SK-N-SH treated with all-trans-retinoic acid at 6 μM for 48 hours (cell line): ENCODE measurements at regions not wholly inside any gene's neighbourhood (a gene's known extent, or its start where the extent isn't known, plus 50 kb on each side); places are given as distances from the start of the nearest gene placed in this dataset.

Experiments
- ATAC-seq: fragments of 200-7000 bp; cut with Tn5 transposase; 3 replicates; pipeline ENCODE4 v1.9.1; 2020; ENCODE audit warnings: mild to moderate bottlenecking, moderate library complexity
- ARNTL ChIP-seq: fragments of 450-650 bp; formaldehyde crosslinking; IDR thresholded peaks from 2 replicates; pipeline ENCODE4 v1.5.0; 2020; ENCODE audit warnings: low read depth, mild to moderate bottlenecking, moderate library complexity, borderline replicate concordance
- BACH2 ChIP-seq: fragments of 250-450 bp; sonication (Bioruptor Pico); IDR thresholded peaks from 2 replicates; pipeline ENCODE4 v1.9.0; 2021; ENCODE audit warnings: mild to moderate bottlenecking, borderline replicate concordance
- ESRRG ChIP-seq: fragments of 250-450 bp; sonication (Bioruptor Pico); IDR thresholded peaks from 2 replicates; pipeline ENCODE4 v1.6.1; 2021; ENCODE audit warnings: mild to moderate bottlenecking
- GLIS3 ChIP-seq: fragments of 250-450 bp; sonication (Bioruptor Pico); IDR thresholded peaks from 2 replicates; pipeline ENCODE4 v1.5.0; 2020; ENCODE audit warnings: mild to moderate bottlenecking, moderate library complexity
- ISL1 ChIP-seq: fragments of 250-450 bp; sonication (Bioruptor Pico); IDR thresholded peaks from 2 replicates; pipeline ENCODE4 v2.1.2; 2022; ENCODE audit warnings: mild to moderate bottlenecking, moderate library complexity
- PATZ1 ChIP-seq: fragments of 250-450 bp; sonication (Bioruptor Pico); IDR thresholded peaks from 2 replicates; pipeline ENCODE4 v1.8.0; 2020; ENCODE audit warnings: mild to moderate bottlenecking, moderate library complexity, borderline replicate concordance
- PPARA ChIP-seq: fragments of 250-450 bp; sonication (Bioruptor Pico); IDR thresholded peaks from 2 replicates; pipeline ENCODE4 v1.5.0; 2020; ENCODE audit warnings: mild to moderate bottlenecking, borderline replicate concordance
- RARB ChIP-seq: fragments of 250-450 bp; sonication (Bioruptor Pico); IDR thresholded peaks from 2 replicates; pipeline ENCODE4 v1.8.0; 2021; ENCODE audit warnings: mild to moderate bottlenecking, moderate library complexity
- SNAI2 ChIP-seq: fragments of 250-450 bp; sonication (Bioruptor Pico); IDR thresholded peaks from 2 replicates; pipeline ENCODE4 v1.5.0; 2020; ENCODE audit warnings: mild to moderate bottlenecking, moderate library complexity
- TCF4 ChIP-seq: fragments of 250-450 bp; sonication (Bioruptor Pico); IDR thresholded peaks from 2 replicates; pipeline ENCODE4 v1.8.0; 2021; ENCODE audit warnings: mild to moderate bottlenecking, moderate library complexity, borderline replicate concordance
- TOX ChIP-seq: fragments of 250-450 bp; sonication (Bioruptor Pico); IDR thresholded peaks from 2 replicates; pipeline ENCODE4 v1.8.0; 2021; ENCODE audit warnings: mild to moderate bottlenecking, moderate library complexity, borderline replicate concordance
- TSHZ2 ChIP-seq: fragments of 250-450 bp; sonication (Bioruptor Pico); IDR thresholded peaks from 2 replicates; pipeline ENCODE4 v1.5.0; 2020; ENCODE audit warnings: mild to moderate bottlenecking, moderate library complexity
- ZC3H10 ChIP-seq: fragments of 250-450 bp; sonication (Bioruptor Pico); IDR thresholded peaks from 2 replicates; pipeline ENCODE4 v1.5.1; 2021; ENCODE audit warnings: mild to moderate bottlenecking, moderate library complexity
- ZFP3 ChIP-seq: fragments of 250-450 bp; sonication (Bioruptor Pico); IDR thresholded peaks from 2 replicates; pipeline ENCODE4 v1.5.0; 2020; ENCODE audit warnings: mild to moderate bottlenecking, moderate library complexity
- ZFP30 ChIP-seq: fragments of 450-650 bp; formaldehyde crosslinking; IDR thresholded peaks from 2 replicates; pipeline ENCODE4 v1.5.0; 2022; ENCODE audit warnings: mild to moderate bottlenecking, moderate library complexity
- ZNF565 ChIP-seq: fragments of 450-650 bp; formaldehyde crosslinking; conservative IDR thresholded peaks from 2 replicates; pipeline ENCODE4 v1.5.0; 2020; ENCODE audit warnings: low read depth, mild to moderate bottlenecking, moderate library complexity
- ZNF70 ChIP-seq: fragments of 450-650 bp; formaldehyde crosslinking; IDR thresholded peaks from 2 replicates; pipeline ENCODE4 v1.5.0; 2020; ENCODE audit warnings: mild to moderate bottlenecking, moderate library complexity
- ZNF8 ChIP-seq: fragments of 450-650 bp; formaldehyde crosslinking; IDR thresholded peaks from 2 replicates; pipeline ENCODE4 v1.5.0; 2020; ENCODE audit warnings: mild to moderate bottlenecking, moderate library complexity
- TF ChIP-seq, protein P1 (sequence below): fragments of 250-450 bp; sonication (Bioruptor Pico); IDR thresholded peaks from 2 replicates; pipeline ENCODE4 v1.8.0; 2021; ENCODE audit warnings: low read depth, mild to moderate bottlenecking, moderate library complexity, borderline replicate concordance
- TF ChIP-seq, protein P2 (sequence below): fragments of 250-450 bp; sonication (Bioruptor Pico); IDR thresholded peaks from 2 replicates; pipeline ENCODE4 v1.5.1; 2020; ENCODE audit warnings: low read depth, mild to moderate bottlenecking, moderate library complexity
- TF ChIP-seq, protein P3 (sequence below): fragments of 250-450 bp; sonication (Bioruptor Pico); IDR thresholded peaks from 2 replicates; pipeline ENCODE4 v1.5.1; 2021; ENCODE audit warnings: mild to moderate bottlenecking, moderate library complexity

- TF ChIP-seq ZC3H10 (CRISPR knock-in tag) (no peak), ZNF8 (CRISPR knock-in tag) (no peak), TSHZ2 (no peak)
Observed at GRCh38 chr2:236393101-236393500, 128.9 kb upstream of the ASB18 start.

GRCh38 chr2:236393581-236393980 is 129.4 kb upstream of the ASB18 start:
- no peak for TF ChIP-seq ZNF565 (CRISPR knock-in tag)
- no peak for TF ChIP-seq ISL1
- no peak for TF ChIP-seq ZFP30 (CRISPR knock-in tag)
- TF ChIP-seq, protein P1, sequence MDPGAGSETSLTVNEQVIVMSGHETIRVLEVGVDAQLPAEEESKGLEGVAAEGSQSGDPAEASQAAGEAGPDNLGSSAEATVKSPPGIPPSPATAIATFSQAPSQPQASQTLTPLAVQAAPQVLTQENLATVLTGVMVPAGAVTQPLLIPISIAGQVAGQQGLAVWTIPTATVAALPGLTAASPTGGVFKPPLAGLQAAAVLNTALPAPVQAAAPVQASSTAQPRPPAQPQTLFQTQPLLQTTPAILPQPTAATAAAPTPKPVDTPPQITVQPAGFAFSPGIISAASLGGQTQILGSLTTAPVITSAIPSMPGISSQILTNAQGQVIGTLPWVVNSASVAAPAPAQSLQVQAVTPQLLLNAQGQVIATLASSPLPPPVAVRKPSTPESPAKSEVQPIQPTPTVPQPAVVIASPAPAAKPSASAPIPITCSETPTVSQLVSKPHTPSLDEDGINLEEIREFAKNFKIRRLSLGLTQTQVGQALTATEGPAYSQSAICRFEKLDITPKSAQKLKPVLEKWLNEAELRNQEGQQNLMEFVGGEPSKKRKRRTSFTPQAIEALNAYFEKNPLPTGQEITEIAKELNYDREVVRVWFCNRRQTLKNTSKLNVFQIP: no peak
- TF ChIP-seq RARB: no peak
- no peak for TF ChIP-seq SNAI2 (CRISPR knock-in tag)
- no peak for TF ChIP-seq ARNTL (CRISPR knock-in tag)
- TF ChIP-seq, protein P2, sequence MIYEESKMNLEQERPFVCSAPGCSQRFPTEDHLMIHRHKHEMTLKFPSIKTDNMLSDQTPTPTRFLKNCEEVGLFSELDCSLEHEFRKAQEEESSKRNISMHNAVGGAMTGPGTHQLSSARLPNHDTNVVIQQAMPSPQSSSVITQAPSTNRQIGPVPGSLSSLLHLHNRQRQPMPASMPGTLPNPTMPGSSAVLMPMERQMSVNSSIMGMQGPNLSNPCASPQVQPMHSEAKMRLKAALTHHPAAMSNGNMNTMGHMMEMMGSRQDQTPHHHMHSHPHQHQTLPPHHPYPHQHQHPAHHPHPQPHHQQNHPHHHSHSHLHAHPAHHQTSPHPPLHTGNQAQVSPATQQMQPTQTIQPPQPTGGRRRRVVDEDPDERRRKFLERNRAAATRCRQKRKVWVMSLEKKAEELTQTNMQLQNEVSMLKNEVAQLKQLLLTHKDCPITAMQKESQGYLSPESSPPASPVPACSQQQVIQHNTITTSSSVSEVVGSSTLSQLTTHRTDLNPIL: no peak
- TF ChIP-seq PPARA: no peak
- TF ChIP-seq TSHZ2: no peak
- TF ChIP-seq TOX (CRISPR knock-in tag): no peak
- TF ChIP-seq ESRRG: no peak
- TF ChIP-seq, all 23 proteins: peak for 0
- ATAC-seq: no peak

More at GRCh38 chr2:236393101-236393500, 128.9 kb upstream of the ASB18 start:
- no peak for ATAC-seq

GRCh38 chr2:236394571-236394970 is 130.4 kb upstream of the ASB18 start:
- no peak for ATAC-seq
- TF ChIP-seq ZFP30 (CRISPR knock-in tag) (no peak), ZNF8 (CRISPR knock-in tag) (no peak), TOX (CRISPR knock-in tag) (no peak), ZFP3 (no peak), RARB (no peak), PATZ1 (no peak), ZNF565 (CRISPR knock-in tag) (no peak), TSHZ2 (no peak), ESRRG (no peak), SNAI2 (CRISPR knock-in tag) (no peak), BACH2 (CRISPR knock-in tag) (no peak), GLIS3 (CRISPR knock-in tag) (no peak), ZNF70 (CRISPR knock-in tag) (no peak), TCF4 (CRISPR knock-in tag) (no peak), ZC3H10 (CRISPR knock-in tag) (no peak)
- TF ChIP-seq, protein P3, sequence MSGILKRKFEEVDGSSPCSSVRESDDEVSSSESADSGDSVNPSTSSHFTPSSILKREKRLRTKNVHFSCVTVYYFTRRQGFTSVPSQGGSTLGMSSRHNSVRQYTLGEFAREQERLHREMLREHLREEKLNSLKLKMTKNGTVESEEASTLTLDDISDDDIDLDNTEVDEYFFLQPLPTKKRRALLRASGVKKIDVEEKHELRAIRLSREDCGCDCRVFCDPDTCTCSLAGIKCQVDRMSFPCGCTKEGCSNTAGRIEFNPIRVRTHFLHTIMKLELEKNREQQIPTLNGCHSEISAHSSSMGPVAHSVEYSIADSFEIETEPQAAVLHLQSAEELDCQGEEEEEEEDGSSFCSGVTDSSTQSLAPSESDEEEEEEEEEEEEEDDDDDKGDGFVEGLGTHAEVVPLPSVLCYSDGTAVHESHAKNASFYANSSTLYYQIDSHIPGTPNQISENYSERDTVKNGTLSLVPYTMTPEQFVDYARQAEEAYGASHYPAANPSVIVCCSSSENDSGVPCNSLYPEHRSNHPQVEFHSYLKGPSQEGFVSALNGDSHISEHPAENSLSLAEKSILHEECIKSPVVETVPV (CRISPR knock-in tag): no peak
- TF ChIP-seq, protein P1: no peak
